Right kidney (tissue), 1 donor: ENCODE measurements at regions not wholly inside any gene's neighbourhood (a gene's known extent, or its start where the extent isn't known, plus 50 kb on each side); places are given as distances from the start of the nearest gene placed in this dataset.

ENCODE experiments used
- DNase-seq: peaks from one replicate; pipeline ENCODE4 v3.0.0-alpha.2; 2016

- DNase-seq: no peak
Observed at GRCh38 chr20:22504829-22505377, 79.5 kb downstream of the FOXA2 start.

GRCh38 chr20:22503577-22503976 lies 80.8 kb downstream of the FOXA2 start:
- DNase-seq: no peak

GRCh38 chr20:22502731-22503191 lies 81.6 kb downstream of the FOXA2 start:
- DNase-seq: no peak

- no peak for DNase-seq
Observed at GRCh38 chr20:22501566-22502344, 82.6 kb downstream of the FOXA2 start.

GRCh38 chr20:22501034-22501433 lies 83.3 kb downstream of the FOXA2 start:
- DNase-seq: no peak

- no peak for DNase-seq
Observed at GRCh38 chr20:22499515-22500166, 84.7 kb downstream of the FOXA2 start.

- DNase-seq: no peak
Observed at GRCh38 chr20:22496817-22497216, 87.6 kb downstream of the FOXA2 start.

GRCh38 chr20:22495789-22496188 lies 88.6 kb downstream of the FOXA2 start:
- DNase-seq: no peak

GRCh38 chr20:22495172-22495571 lies 89.2 kb downstream of the FOXA2 start:
- no peak for DNase-seq

- DNase-seq: no peak
Observed at GRCh38 chr20:22492497-22492896, 91.9 kb downstream of the FOXA2 start.

GRCh38 chr20:22491194-22491505 lies 93.2 kb downstream of the FOXA2 start:
- DNase-seq: no peak

- peak; percentile 72 for DNase-seq
Observed at GRCh38 chr20:22490287-22491193, 93.8 kb downstream of the FOXA2 start.

GRCh38 chr20:22489626-22490286 lies 94.6 kb downstream of the FOXA2 start:
- DNase-seq: no peak

GRCh38 chr20:22480336-22480735 lies 104.0 kb downstream of the FOXA2 start:
- DNase-seq: no peak

GRCh38 chr20:22475662-22476061 lies 108.7 kb downstream of the FOXA2 start:
- DNase-seq: no peak

GRCh38 chr20:22474224-22474623 lies 110.1 kb downstream of the FOXA2 start:
- no peak for DNase-seq

GRCh38 chr20:22473293-22473692 lies 111.1 kb downstream of the FOXA2 start:
- no peak for DNase-seq

GRCh38 chr20:22472447-22473100 lies 111.8 kb downstream of the FOXA2 start:
- no peak for DNase-seq

GRCh38 chr20:22471156-22471836 lies 113.1 kb downstream of the FOXA2 start:
- no peak for DNase-seq

- no peak for DNase-seq
Observed at GRCh38 chr20:22470620-22471026, 113.7 kb downstream of the FOXA2 start.
